ENCODE measurements at regions not wholly inside any gene's neighbourhood (a gene's known extent, or its start where the extent isn't known, plus 50 kb on each side); places are given as distances from the start of the nearest gene placed in this dataset.

GRCh38 chr7:153383781-153384180, 624.2 kb downstream of the ACTR3B start:
- no peak overlapping the region for H3K4me3 ChIP-seq (ENCODE audit: low read length)
- no peaks in the 10 kb centered on the region for H4K20me1 ChIP-seq (ENCODE audit: insufficient read depth)
- no peaks in the 10 kb centered on the region for H3K36me3 ChIP-seq (ENCODE audit: insufficient read depth, low read length)
- TF ChIP-seq EP300 (conservative IDR thresholded peaks at IDR 0.05; ENCODE audit: poor library complexity, severe bottlenecking): no peak
- no peak for TF ChIP-seq MXI1 (conservative IDR thresholded peaks at IDR 0.05; ENCODE audit: poor library complexity, severe bottlenecking)
- no peak for TF ChIP-seq RAD21 (conservative IDR thresholded peaks at IDR 0.05)
- TF ChIP-seq SMC3 (conservative IDR thresholded peaks at IDR 0.05; ENCODE audit: poor library complexity): no peak
- no peak for TF ChIP-seq POLR2AphosphoS5 (IDR thresholded peaks at IDR 0.05)
- no peak for TF ChIP-seq EZH2 (IDR thresholded peaks at IDR 0.05; ENCODE audit: borderline replicate concordance, insufficient read depth, low read length, poor library complexity, severe bottlenecking)
- no peak for TF ChIP-seq TAF1 (IDR thresholded peaks at IDR 0.05; ENCODE audit: low read depth)
- no peak for TF ChIP-seq REST (IDR thresholded peaks at IDR 0.05; ENCODE audit: borderline replicate concordance)
- TF ChIP-seq, protein P1, sequence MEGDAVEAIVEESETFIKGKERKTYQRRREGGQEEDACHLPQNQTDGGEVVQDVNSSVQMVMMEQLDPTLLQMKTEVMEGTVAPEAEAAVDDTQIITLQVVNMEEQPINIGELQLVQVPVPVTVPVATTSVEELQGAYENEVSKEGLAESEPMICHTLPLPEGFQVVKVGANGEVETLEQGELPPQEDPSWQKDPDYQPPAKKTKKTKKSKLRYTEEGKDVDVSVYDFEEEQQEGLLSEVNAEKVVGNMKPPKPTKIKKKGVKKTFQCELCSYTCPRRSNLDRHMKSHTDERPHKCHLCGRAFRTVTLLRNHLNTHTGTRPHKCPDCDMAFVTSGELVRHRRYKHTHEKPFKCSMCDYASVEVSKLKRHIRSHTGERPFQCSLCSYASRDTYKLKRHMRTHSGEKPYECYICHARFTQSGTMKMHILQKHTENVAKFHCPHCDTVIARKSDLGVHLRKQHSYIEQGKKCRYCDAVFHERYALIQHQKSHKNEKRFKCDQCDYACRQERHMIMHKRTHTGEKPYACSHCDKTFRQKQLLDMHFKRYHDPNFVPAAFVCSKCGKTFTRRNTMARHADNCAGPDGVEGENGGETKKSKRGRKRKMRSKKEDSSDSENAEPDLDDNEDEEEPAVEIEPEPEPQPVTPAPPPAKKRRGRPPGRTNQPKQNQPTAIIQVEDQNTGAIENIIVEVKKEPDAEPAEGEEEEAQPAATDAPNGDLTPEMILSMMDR (IDR thresholded peaks at IDR 0.05; ENCODE audit: poor library complexity, severe bottlenecking): no peak
- no peaks in the 10 kb centered on the region for H3K9me2 ChIP-seq (ENCODE audit: insufficient read depth, low read length)
- no peaks in the 10 kb centered on the region for H3K79me2 ChIP-seq (replicated peaks; ENCODE audit: insufficient read depth, low read length)
- H3F3A ChIP-seq (ENCODE audit: insufficient read depth, low read length, poor library complexity, severe bottlenecking): no peaks in the 10 kb centered on the region
- H3K9ac ChIP-seq (ENCODE audit: low read length): no peak overlapping the region
- no peak overlapping the region for H3K4me2 ChIP-seq (ENCODE audit: low read length)
- no peak overlapping the region for H2AFZ ChIP-seq (ENCODE audit: low read depth, low read length)
- H3K9me3 ChIP-seq (ENCODE audit: low read length): no peaks in the 10 kb centered on the region
- no peaks in the 10 kb centered on the region for H3K27me3 ChIP-seq (ENCODE audit: insufficient read depth, low read depth, low read length)
- no peak overlapping the region for H3K27ac ChIP-seq (ENCODE audit: low read length)

- TF ChIP-seq EP300 (conservative IDR thresholded peaks at IDR 0.05; ENCODE audit: poor library complexity, severe bottlenecking): no peak
- TF ChIP-seq, protein P1 (IDR thresholded peaks at IDR 0.05; ENCODE audit: poor library complexity, severe bottlenecking): no peak
- Histone ChIP-seq H3K27ac (ENCODE audit: low read length) (no peak overlapping the region), H3K4me3 (ENCODE audit: low read length) (no peak overlapping the region), H3K27me3 (ENCODE audit: insufficient read depth, low read depth, low read length) (no peaks in the 10 kb centered on the region), H3K9ac (ENCODE audit: low read length) (no peak overlapping the region), H3F3A (ENCODE audit: insufficient read depth, low read length, poor library complexity, severe bottlenecking) (no peaks in the 10 kb centered on the region), H3K9me3 (ENCODE audit: low read length) (no peaks in the 10 kb centered on the region), H3K9me2 (ENCODE audit: insufficient read depth, low read length) (no peaks in the 10 kb centered on the region), H3K4me2 (ENCODE audit: low read length) (no peak overlapping the region), H2AFZ (ENCODE audit: low read depth, low read length) (no peak overlapping the region), H3K36me3 (ENCODE audit: insufficient read depth, low read length) (no peaks in the 10 kb centered on the region), H4K20me1 (ENCODE audit: insufficient read depth) (no peaks in the 10 kb centered on the region), H3K79me2 (replicated peaks; ENCODE audit: insufficient read depth, low read length) (no peaks in the 10 kb centered on the region)
Observed at GRCh38 chr7:153385502-153385901, 626.0 kb downstream of the ACTR3B start.
